Fibroblast of pulmonary artery (primary cell): ENCODE measurements at regions not wholly inside any gene's neighbourhood (a gene's known extent, or its start where the extent isn't known, plus 50 kb on each side); places are given as distances from the start of the nearest gene placed in this dataset.

Source experiments
- DNase-seq: peaks from one replicate; pipeline ENCODE4 v3.0.0-alpha.2; 2010; ENCODE audit warnings: low read depth
- H3K4me3 ChIP-seq: replicated peaks from 2 replicates; pipeline ENCODE4 v1.5.1; 2011; ENCODE audit warnings: low read depth, mild to moderate bottlenecking, control low read depth, low read length, moderate library complexity
- TF ChIP-seq, protein P1 (sequence below): IDR thresholded peaks from 2 replicates; pipeline ENCODE4 v1.5.1; 2011; ENCODE audit warnings: mild to moderate bottlenecking, control low read depth, low read length, inconsistent platforms; ENCODE audit errors: missing control alignments

GRCh38 chr22:49112661-49113626, 714.7 kb downstream of the BRD1 start:
- H3K4me3 ChIP-seq: no peak overlapping the region
- TF ChIP-seq, protein P1, sequence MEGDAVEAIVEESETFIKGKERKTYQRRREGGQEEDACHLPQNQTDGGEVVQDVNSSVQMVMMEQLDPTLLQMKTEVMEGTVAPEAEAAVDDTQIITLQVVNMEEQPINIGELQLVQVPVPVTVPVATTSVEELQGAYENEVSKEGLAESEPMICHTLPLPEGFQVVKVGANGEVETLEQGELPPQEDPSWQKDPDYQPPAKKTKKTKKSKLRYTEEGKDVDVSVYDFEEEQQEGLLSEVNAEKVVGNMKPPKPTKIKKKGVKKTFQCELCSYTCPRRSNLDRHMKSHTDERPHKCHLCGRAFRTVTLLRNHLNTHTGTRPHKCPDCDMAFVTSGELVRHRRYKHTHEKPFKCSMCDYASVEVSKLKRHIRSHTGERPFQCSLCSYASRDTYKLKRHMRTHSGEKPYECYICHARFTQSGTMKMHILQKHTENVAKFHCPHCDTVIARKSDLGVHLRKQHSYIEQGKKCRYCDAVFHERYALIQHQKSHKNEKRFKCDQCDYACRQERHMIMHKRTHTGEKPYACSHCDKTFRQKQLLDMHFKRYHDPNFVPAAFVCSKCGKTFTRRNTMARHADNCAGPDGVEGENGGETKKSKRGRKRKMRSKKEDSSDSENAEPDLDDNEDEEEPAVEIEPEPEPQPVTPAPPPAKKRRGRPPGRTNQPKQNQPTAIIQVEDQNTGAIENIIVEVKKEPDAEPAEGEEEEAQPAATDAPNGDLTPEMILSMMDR: no peak
- no peak for DNase-seq

DNA sequence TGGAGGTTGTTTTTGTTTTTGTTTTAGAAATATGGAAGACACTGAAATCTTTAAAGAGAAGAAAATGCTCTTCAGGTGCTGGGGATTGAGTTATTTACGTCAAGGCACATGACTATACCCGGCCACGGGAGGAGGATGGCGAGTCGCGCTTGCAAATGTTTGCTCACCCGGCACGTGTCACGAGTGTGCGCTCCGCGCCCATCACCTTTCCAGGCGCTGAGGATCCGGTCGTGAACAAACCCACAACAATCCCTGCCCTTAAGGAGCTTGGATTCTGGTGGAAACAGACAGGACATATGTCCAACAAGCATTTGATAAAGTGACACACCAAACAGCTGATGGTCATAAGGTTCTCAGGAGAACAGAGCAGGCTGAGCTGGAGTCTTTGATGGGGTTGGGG, 715.5 kb downstream of the BRD1 start:
- DNase-seq: no peak
- TF ChIP-seq, protein P1: no peak
- H3K4me3 ChIP-seq: no peak overlapping the region

DNA sequence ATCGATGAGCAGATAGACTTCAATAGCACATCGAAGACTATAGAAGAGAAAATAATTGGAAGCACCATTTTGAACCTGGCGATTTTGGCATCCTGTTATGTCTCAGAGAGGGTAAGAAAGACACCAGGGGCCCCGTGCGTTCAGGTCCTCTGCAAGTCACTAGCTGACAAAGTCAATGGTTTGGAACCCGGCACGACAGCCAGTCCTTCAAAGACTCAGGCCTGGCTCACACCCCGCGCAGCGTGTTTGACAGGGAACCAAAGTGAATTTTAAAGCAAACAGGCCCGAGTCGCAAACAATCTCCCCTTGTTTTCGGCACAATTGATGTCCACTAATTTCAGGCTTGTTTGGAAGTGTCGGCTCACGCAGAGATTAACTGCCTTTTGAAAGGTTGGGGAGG, 716.6 kb downstream of the BRD1 start:
- DNase-seq: no peak
- no peak overlapping the region for H3K4me3 ChIP-seq
- TF ChIP-seq, protein P1: no peak

- TF ChIP-seq, protein P1: no peak
- DNase-seq: no peak
- no peak overlapping the region for H3K4me3 ChIP-seq
Measured at GRCh38 chr22:49108636-49109315, 718.9 kb downstream of the BRD1 start.

- TF ChIP-seq, protein P1: no peak
- no peak overlapping the region for H3K4me3 ChIP-seq
- no peak for DNase-seq
Measured at GRCh38 chr22:49107961-49108530, 719.6 kb downstream of the BRD1 start.

- TF ChIP-seq, protein P1: no peak
- DNase-seq: no peak
Measured at GRCh38 chr22:49107561-49107960, 720.1 kb downstream of the BRD1 start.

More at GRCh38 chr22:49107561-49107960, 720.1 kb downstream of the BRD1 start:
- H3K4me3 ChIP-seq: no peak overlapping the region
